ENCODE measurements at regions not wholly inside any gene's neighbourhood (a gene's known extent, or its start where the extent isn't known, plus 50 kb on each side); places are given as distances from the start of the nearest gene placed in this dataset.
"Not testable (repeated sequence)": the region's sequence is repeated elsewhere in the genome, so short reads cannot be mapped to it uniquely, and the experiment has no call there.

DNA sequence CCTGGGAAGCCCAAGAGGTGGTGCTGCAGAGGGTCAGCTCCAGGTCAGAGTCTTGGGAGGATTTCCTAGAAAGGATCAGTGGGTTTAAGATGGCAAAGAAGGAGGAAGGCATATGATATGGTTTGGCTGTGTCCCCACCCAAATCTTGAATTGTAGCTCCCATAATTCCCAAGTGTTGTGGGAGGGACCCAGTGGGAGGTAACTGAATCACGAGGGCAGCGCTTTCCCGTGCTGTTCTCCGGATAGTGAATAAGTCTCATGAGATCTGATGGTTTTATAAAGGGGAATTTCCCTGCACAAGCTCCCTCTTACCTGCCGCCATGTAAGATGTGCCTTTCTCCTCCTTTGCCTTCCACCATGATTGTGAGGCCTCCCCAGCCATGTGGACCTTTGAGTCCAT is 240.4 kb downstream of the TOMM20 start:
- 66% methylated on average over 5 of the region's 5 CpGs for WGBS (ENCODE audit: insufficient coverage, low coverage, missing lambda C conversion rate)

DNA sequence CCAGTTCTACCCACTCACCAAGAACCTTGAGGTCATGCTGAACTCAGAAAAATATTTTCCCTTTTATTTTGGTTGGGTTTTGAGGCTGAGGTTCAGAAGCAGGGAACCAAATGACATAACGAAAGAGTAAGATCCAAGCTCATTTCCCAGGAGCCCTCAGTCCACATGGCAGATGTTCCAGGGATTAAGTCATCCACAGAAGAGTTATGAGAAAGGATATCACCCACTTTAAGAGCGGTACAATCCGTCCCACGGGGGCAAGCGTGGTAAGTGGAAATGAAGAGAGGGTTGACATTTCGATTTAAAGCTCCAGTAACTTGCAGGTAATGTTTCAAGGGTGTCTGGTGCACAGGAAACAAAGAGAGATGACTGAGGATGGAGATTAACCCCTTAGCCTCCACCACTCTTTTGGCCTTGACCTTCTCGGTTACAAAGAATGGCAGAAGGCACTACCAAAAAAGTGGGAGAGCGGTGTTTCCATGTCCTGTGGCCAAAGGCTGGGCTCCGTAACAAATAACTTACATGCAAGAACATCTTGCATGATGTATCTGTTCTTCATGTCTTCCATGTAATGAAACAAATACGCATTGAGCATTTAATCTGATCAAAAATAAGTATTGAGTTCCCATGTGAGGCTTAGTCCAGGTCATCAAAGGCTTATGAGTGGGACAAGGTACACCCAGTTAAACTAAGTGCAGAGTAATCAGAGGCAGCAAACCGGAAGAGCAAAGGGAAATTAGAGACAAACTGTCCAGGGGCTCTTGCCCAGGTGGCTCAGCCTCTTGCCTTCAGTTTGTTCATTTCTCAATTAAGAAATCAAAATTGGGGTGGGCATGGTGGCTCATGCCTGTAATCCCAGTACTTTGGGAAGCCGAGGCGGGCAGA is 241.4 kb downstream of the TOMM20 start:
- WGBS (ENCODE audit: insufficient coverage, low coverage, missing lambda C conversion rate) = 61% methylated on average over 13 of the region's 13 CpGs

More for the DNA sequence above, 240.4 kb downstream of the TOMM20 start:
- intact Hi-C loops (cut with micrococcal nuclease); H3K79me2 ChIP-seq (ENCODE audit: control insufficient read depth, insufficient read depth, low read length); H3K9me1 ChIP-seq (ENCODE audit: control insufficient read depth, insufficient read depth, low read length); in situ Hi-C loops (cut with MboI); FAIRE-seq; H2AFZ ChIP-seq (ENCODE audit: low read depth, low read length); ATAC-seq; H4K20me1 ChIP-seq (replicated peaks; ENCODE audit: control insufficient read depth, insufficient read depth, low read length); H3K4me2 ChIP-seq (ENCODE audit: insufficient read depth, low read length); H3K27ac ChIP-seq (ENCODE audit: extremely low read depth, low read depth, low read length); CTCF ChIA-PET (ENCODE audit: low intra/inter-chr PET ratio); H3K27me3 ChIP-seq (ENCODE audit: control insufficient read depth in 2 of 2, insufficient read depth in 2 of 2, low read length in 2 of 2); BruUV-seq (replicated peaks); H3K36me3 ChIP-seq (ENCODE audit: control insufficient read depth, insufficient read depth, low read length); H3K9ac ChIP-seq (ENCODE audit: insufficient read depth in 1 of 2, low read depth in 2 of 2, low read length in 2 of 2); DNase-seq (ENCODE audit: extremely low read depth in 1 of 4, low spot score in 3 of 4); POLR2A ChIA-PET; H3K9me3 ChIP-seq (replicated peaks; ENCODE audit: control insufficient read depth, insufficient read depth, low read depth, low read length); H3K4me3 ChIP-seq: not testable (repeated sequence)
- peaks cover 10 to 27% of the 10 kb centered on the region in 2 experiments; a peak in 4 of 5 replicates for H3K4me1 ChIP-seq (replicated peaks in 1 of 2; ENCODE audit: control insufficient read depth in 2 of 2, insufficient read depth in 2 of 2, low read length in 2 of 2)
- peak; percentile 53; the same call in 1 of the 2 replicates for TF ChIP-seq CC2D1A (IDR thresholded peaks at IDR 0.05)

More for the DNA sequence above, 241.4 kb downstream of the TOMM20 start:
- Histone ChIP-seq H3K4me1 (replicated peaks in 1 of 2; ENCODE audit: control insufficient read depth in 2 of 2, insufficient read depth in 2 of 2, low read length in 2 of 2) (peaks cover 6 to 25% of the 10 kb centered on the region in 2 experiments; a peak in 4 of 5 replicates), H2AFZ (ENCODE audit: low read depth, low read length) (peak overlapping the region; percentile 37; the same call in 1 of the 2 replicates), H3K36me3 (ENCODE audit: control insufficient read depth, insufficient read depth, low read length) (no peaks in the 10 kb centered on the region), H4K20me1 (replicated peaks; ENCODE audit: control insufficient read depth, insufficient read depth, low read length) (no peaks in the 10 kb centered on the region), H3K9ac (ENCODE audit: insufficient read depth in 1 of 2, low read depth in 2 of 2, low read length in 2 of 2) (no peak overlapping the region), H3K9me3 (replicated peaks; ENCODE audit: control insufficient read depth, insufficient read depth, low read depth, low read length) (no peaks in the 10 kb centered on the region), H3K9me1 (ENCODE audit: control insufficient read depth, insufficient read depth, low read length) (no peaks in the 10 kb centered on the region), H3K27me3 (ENCODE audit: control insufficient read depth in 2 of 2, insufficient read depth in 2 of 2, low read length in 2 of 2) (no peaks in the 10 kb centered on the region), H3K4me2 (ENCODE audit: insufficient read depth, low read length) (no peak overlapping the region), H3K27ac (ENCODE audit: extremely low read depth, low read depth, low read length) (no peak overlapping the region), H3K4me3 (no peak overlapping the region), H3K79me2 (ENCODE audit: control insufficient read depth, insufficient read depth, low read length) (no peaks in the 10 kb centered on the region)
- intact Hi-C loops (cut with micrococcal nuclease) = no loop called here
- FAIRE-seq = no peak
- ATAC-seq = no peak
- ChIA-PET CTCF (ENCODE audit: low intra/inter-chr PET ratio) (no interaction called here), POLR2A (interaction anchor here (0.9 kb wide), 1 partner anchor 9 kb away, joined by 4 read pairs; no protein-coding TSS in a partner anchor)
- DNase-seq (ENCODE audit: extremely low read depth in 1 of 4, low spot score in 3 of 4) = no peak
- TF ChIP-seq TEAD4 (IDR thresholded peaks at IDR 0.05; ENCODE audit: low read length) (no peak), TEAD4 (CRISPR knock-in tag; IDR thresholded peaks at IDR 0.05; ENCODE audit: borderline replicate concordance) (0 out of 2 replicates have a peak, but pooled peaks have one; percentile 17), ZNF232 (CRISPR knock-in tag; IDR thresholded peaks at IDR 0.05) (no peak)
- TF ChIP-seq, protein P1, sequence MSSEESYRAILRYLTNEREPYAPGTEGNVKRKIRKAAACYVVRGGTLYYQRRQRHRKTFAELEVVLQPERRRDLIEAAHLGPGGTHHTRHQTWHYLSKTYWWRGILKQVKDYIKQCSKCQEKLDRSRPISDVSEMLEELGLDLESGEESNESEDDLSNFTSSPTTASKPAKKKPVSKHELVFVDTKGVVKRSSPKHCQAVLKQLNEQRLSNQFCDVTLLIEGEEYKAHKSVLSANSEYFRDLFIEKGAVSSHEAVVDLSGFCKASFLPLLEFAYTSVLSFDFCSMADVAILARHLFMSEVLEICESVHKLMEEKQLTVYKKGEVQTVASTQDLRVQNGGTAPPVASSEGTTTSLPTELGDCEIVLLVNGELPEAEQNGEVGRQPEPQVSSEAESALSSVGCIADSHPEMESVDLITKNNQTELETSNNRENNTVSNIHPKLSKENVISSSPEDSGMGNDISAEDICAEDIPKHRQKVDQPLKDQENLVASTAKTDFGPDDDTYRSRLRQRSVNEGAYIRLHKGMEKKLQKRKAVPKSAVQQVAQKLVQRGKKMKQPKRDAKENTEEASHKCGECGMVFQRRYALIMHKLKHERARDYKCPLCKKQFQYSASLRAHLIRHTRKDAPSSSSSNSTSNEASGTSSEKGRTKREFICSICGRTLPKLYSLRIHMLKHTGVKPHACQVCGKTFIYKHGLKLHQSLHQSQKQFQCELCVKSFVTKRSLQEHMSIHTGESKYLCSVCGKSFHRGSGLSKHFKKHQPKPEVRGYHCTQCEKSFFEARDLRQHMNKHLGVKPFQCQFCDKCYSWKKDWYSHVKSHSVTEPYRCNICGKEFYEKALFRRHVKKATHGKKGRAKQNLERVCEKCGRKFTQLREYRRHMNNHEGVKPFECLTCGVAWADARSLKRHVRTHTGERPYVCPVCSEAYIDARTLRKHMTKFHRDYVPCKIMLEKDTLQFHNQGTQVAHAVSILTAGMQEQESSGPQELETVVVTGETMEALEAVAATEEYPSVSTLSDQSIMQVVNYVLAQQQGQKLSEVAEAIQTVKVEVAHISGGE (CRISPR knock-in tag; IDR thresholded peaks at IDR 0.05) = 0 out of 6 replicates have a peak, but pooled peaks of 1 of the 3 experiments have one; percentile 10
- no TSS peak for BruUV-seq (replicated peaks)
- in situ Hi-C loops (cut with MboI) = no loop called here

All from K562 (cell line).